Body of pancreas (tissue), 4 donors: ENCODE measurements at regions not wholly inside any gene's neighbourhood (a gene's known extent, or its start where the extent isn't known, plus 50 kb on each side); places are given as distances from the start of the nearest gene placed in this dataset.

Experiments used
- ATAC-seq: fragments of 150-250 bp; one replicate; pipeline ENCODE4 v1.9.1; 2016
- DNase-seq, 4 donors: peaks; one replicate each; pipeline ENCODE4 v3.0.0-alpha.2; 2019
- H3K27ac ChIP-seq, 4 donors: fragments of 200-600 bp; sonication (generic); 1 replicate in 3 of 4; 2 replicates in 1 of 4; pipeline versions ENCODE4 v1.5.1 to v1.6.1; 2016 to 2019; ENCODE audit warnings: mild to moderate bottlenecking in 1 of 4, mixed read lengths in 1 of 4, moderate library complexity in 1 of 4
- H3K27me3 ChIP-seq, 2 donors: fragments of 200-600 bp; sonication (generic); one replicate each; pipeline ENCODE4 v1.6.0; 2016; ENCODE audit warnings: mild to moderate bottlenecking in 1 of 2
- H3K36me3 ChIP-seq, 2 donors: fragments of 200-600 bp; sonication (generic); replicated peaks in 1 of 2; 2 replicates each; pipeline ENCODE4 v1.5.1; 2016; ENCODE audit warnings: low read depth in 2 of 2; ENCODE audit not compliant: insufficient read depth in 1 of 2
- H3K4me1 ChIP-seq: fragments of 200-600 bp; sonication (generic); one replicate; pipeline ENCODE4 v1.6.0; 2016
- H3K4me3 ChIP-seq, 2 donors: fragments of 200-600 bp; sonication (generic); 1 replicate in 1 of 2; 2 replicates in 1 of 2; pipeline ENCODE4 v1.5.1; 2016 to 2019
- H3K9me3 ChIP-seq, 3 donors: fragments of 200-600 bp; sonication (generic); 1 replicate in 2 of 3; 2 replicates in 1 of 3; pipeline ENCODE4 v1.5.1; 2016
- CTCF ChIP-seq, 7 experiments: fragments of 450-650 bp in 4 of 7; fragments of 200-600 bp in 3 of 7; sonication (generic) in 3 of 7; IDR thresholded peaks; one replicate each; pipeline ENCODE4 v1.5.1; 2016 to 2019; ENCODE audit warnings: antibody characterized with exemption in 7 of 7
- POLR2A ChIP-seq, 3 donors: fragments of 450-650 bp; IDR thresholded peaks; one replicate each; pipeline ENCODE4 v1.6.1; 2016; ENCODE audit warnings: antibody characterized with exemption in 3 of 3, mild to moderate bottlenecking in 2 of 3
- WGBS, 2 donors: methylation state at CpG; one replicate each; pipeline ENCODE4 v1.1.5; 2017; 5-methylcytosine and 5-hydroxymethylcytosine counted together
- intact Hi-C: fragments of 100-400 bp; cut with DNase I; formaldehyde crosslinking; loops from one replicate; pipeline ENCODE4 v1.15.1; 2023

GRCh38 chr3:72174040-72174439 lies 389.1 kb upstream of the PROK2 start:
- no peaks in the 10 kb centered on the region for H3K27me3 ChIP-seq

GRCh38 chr3:72171946-72172345 lies 387.0 kb upstream of the PROK2 start:
- Histone ChIP-seq H3K9me3 (no peaks in the 10 kb centered on the region), H3K27ac (no peak overlapping the region), H3K4me3 (no peak overlapping the region), H3K36me3 (no peaks in the 10 kb centered on the region), H3K4me1 (no peaks in the 10 kb centered on the region), H3K27me3 (no peaks in the 10 kb centered on the region)
- ATAC-seq (no peak), DNase-seq (no peak)
- WGBS, 2 donors = 75 to 87% methylated on average over 8 to 10 of the region's 10 CpGs
- intact Hi-C loops = no loop called here
- TF ChIP-seq CTCF (IDR thresholded peaks at IDR 0.05) (no peak), POLR2A (IDR thresholded peaks at IDR 0.05) (no peak)

More at GRCh38 chr3:72174040-72174439, 389.1 kb upstream of the PROK2 start:
- ATAC-seq = no peak
- Histone ChIP-seq H3K4me3 (no peak overlapping the region), H3K36me3 (no peaks in the 10 kb centered on the region), H3K9me3 (no peaks in the 10 kb centered on the region), H3K4me1 (no peaks in the 10 kb centered on the region), H3K27ac (no peak overlapping the region)
- intact Hi-C loops = no loop called here
- TF ChIP-seq CTCF (IDR thresholded peaks at IDR 0.05) = no peak
- TF ChIP-seq POLR2A (IDR thresholded peaks at IDR 0.05) = no peak
- no peak for DNase-seq
- WGBS, 2 donors = 49 to 76% methylated on average over 3 of the region's 3 CpGs

- H3K36me3 ChIP-seq = no peaks in the 10 kb centered on the region
- DNase-seq = no peak
- no peak overlapping the region for H3K4me3 ChIP-seq
- intact Hi-C loops = no loop called here
- no peaks in the 10 kb centered on the region for H3K9me3 ChIP-seq
- no peak overlapping the region for H3K27ac ChIP-seq
- H3K4me1 ChIP-seq = no peaks in the 10 kb centered on the region
- H3K27me3 ChIP-seq = no peaks in the 10 kb centered on the region
- WGBS, 2 donors = 63 to 65% methylated on average over 6 of the region's 6 CpGs
- peak; percentile 21 for ATAC-seq
- TF ChIP-seq CTCF (IDR thresholded peaks at IDR 0.05) (no peak), POLR2A (IDR thresholded peaks at IDR 0.05) (no peak)
Observed at GRCh38 chr3:72171463-72171881, 386.5 kb upstream of the PROK2 start.

DNA sequence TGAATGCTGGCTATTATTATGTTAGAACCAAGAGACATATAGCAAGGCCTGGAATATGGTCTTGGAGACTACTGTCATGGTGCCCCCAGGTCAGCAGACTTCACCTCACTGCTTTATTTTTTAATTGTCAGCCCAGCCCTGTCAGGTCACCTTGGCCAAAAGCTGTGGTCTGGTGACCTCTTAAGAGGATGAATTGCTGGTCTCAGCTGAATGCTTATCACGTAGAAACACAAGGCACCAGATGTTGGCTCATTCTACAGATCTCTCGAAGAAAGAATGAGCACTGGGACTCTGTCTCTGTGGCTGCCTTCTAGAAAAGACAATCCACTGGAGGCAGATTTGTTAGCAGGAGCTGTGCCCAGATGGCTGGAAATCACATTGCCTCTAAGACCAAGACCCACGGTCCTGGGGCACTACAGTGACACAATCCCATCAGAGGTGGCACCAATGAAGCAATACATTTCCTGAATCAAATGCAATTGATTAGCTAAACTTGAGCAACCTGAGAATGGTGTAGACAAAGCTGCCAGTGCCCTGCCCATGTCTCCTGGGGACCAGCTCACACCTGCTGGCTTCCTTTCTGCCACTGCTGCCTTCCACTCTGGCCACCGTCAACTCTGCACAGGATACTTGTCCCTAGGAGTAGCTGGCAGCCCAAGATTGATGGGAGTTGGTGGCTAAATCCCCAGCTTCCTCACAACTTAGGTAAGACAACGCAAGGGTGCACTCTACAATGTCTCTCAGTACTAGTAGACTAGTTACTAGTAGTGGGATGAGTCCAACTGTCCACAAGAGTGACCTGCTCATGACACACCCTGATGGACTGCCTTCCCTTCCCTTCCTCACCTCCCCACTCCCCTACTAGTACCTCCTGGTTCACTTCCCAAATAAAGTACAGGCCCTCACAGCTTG lies 384.9 kb upstream of the PROK2 start:
- DNase-seq (no peak), ATAC-seq (no peak)
- WGBS, 2 donors = 87 to 90% methylated on average over 5 of the region's 5 CpGs
- intact Hi-C loops = no loop called here
- H3K9me3 ChIP-seq = no peaks in the 10 kb centered on the region
- no peaks in the 10 kb centered on the region for H3K36me3 ChIP-seq
- H3K27ac ChIP-seq = no peak overlapping the region
- no peaks in the 10 kb centered on the region for H3K4me1 ChIP-seq
- TF ChIP-seq CTCF (IDR thresholded peaks at IDR 0.05) (no peak), POLR2A (IDR thresholded peaks at IDR 0.05) (no peak)
- H3K4me3 ChIP-seq = no peak overlapping the region
- no peaks in the 10 kb centered on the region for H3K27me3 ChIP-seq

DNA sequence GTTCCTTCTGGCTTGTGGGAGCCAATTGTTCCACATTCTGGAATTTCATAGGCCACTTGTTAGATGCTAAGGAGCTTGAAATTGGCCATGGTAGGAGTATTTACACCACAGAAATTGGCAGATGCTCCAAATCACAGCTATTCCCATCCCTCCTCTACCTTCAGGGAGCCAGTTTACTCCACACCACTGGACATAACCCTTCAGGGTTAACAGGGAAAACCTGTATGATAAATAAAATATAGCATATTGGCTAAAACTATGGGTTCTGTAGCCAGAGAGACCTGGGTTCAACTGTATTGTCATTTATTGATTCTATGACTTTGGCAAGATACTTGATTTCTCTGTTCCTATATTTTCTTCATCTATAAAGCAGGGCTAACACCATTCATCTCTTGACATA lies 384.2 kb upstream of the PROK2 start:
- no peaks in the 10 kb centered on the region for H3K36me3 ChIP-seq
- intact Hi-C loops = no loop called here
- DNase-seq = no peak
- no peak overlapping the region for H3K4me3 ChIP-seq
- TF ChIP-seq POLR2A (IDR thresholded peaks at IDR 0.05) (no peak), CTCF (IDR thresholded peaks at IDR 0.05) (no peak)
- no peaks in the 10 kb centered on the region for H3K4me1 ChIP-seq
- H3K27me3 ChIP-seq = no peaks in the 10 kb centered on the region
- no peak overlapping the region for H3K27ac ChIP-seq
- no peak for ATAC-seq
- no peaks in the 10 kb centered on the region for H3K9me3 ChIP-seq
